Mucosa of rectum (tissue), 2 donors: ENCODE measurements at regions not wholly inside any gene's neighbourhood (a gene's known extent, or its start where the extent isn't known, plus 50 kb on each side); places are given as distances from the start of the nearest gene placed in this dataset.
"Not testable (repeated sequence)": the region's sequence is repeated elsewhere in the genome, so short reads cannot be mapped to it uniquely, and the experiment has no call there.

ENCODE experiments used
- H3K27ac ChIP-seq, 2 donors: one replicate each; pipeline ENCODE4 v1.7.0; 2013; ENCODE audit warnings: inconsistent platforms in 2 of 2, low read depth in 2 of 2, low read length in 2 of 2
- H3K27me3 ChIP-seq, 2 donors: one replicate each; pipeline ENCODE4 v1.7.0; 2013; ENCODE audit warnings: low read length in 2 of 2; ENCODE audit not compliant: control insufficient read depth in 2 of 2, insufficient read depth in 2 of 2
- H3K36me3 ChIP-seq, 2 donors: one replicate each; pipeline ENCODE4 v1.7.0; 2013; ENCODE audit warnings: low read length in 2 of 2; ENCODE audit not compliant: control insufficient read depth in 2 of 2, insufficient read depth in 2 of 2
- H3K4me1 ChIP-seq, 2 donors: one replicate each; pipeline ENCODE4 v1.7.0; 2013; ENCODE audit warnings: low read length in 2 of 2, mild to moderate bottlenecking in 1 of 2; ENCODE audit not compliant: control insufficient read depth in 2 of 2, insufficient read depth in 2 of 2
- H3K4me3 ChIP-seq, 2 donors: one replicate each; pipeline ENCODE4 v1.7.0; 2013; ENCODE audit warnings: low read length in 2 of 2
- H3K9ac ChIP-seq, 2 donors: one replicate each; pipeline ENCODE4 v1.7.0; 2013; ENCODE audit warnings: low read length in 2 of 2, low read depth in 1 of 2, mild to moderate bottlenecking in 1 of 2
- H3K9me3 ChIP-seq, 2 donors: one replicate each; pipeline ENCODE4 v1.7.0; 2013; ENCODE audit warnings: low read length in 2 of 2; ENCODE audit not compliant: control insufficient read depth in 2 of 2
- donor health status: healthy.
- donor health status: Normal muscosa, but diverticular disease.

- not testable (repeated sequence) for H3K27ac ChIP-seq, H3K36me3 ChIP-seq, H3K9ac ChIP-seq, H3K9me3 ChIP-seq, H3K4me3 ChIP-seq, H3K27me3 ChIP-seq, H3K4me1 ChIP-seq
These were observed 526.1 kb downstream of the DTWD2 start for GRCh38 chr5:118462276-118462675.

GRCh38 chr5:118461436-118461835 is 526.9 kb downstream of the DTWD2 start:
- Histone ChIP-seq H3K36me3 (no peaks in the 10 kb centered on the region), H3K27me3 (no peaks in the 10 kb centered on the region), H3K9ac (no peak overlapping the region), H3K9me3 (no peaks in the 10 kb centered on the region), H3K27ac (no peak overlapping the region), H3K4me3 (no peak overlapping the region), H3K4me1 (no peaks in the 10 kb centered on the region)

- H3K36me3 ChIP-seq, result no peaks in the 10 kb centered on the region
- no peak overlapping the region for H3K9ac ChIP-seq
- no peaks in the 10 kb centered on the region for H3K27me3 ChIP-seq
- no peaks in the 10 kb centered on the region for H3K9me3 ChIP-seq
- H3K4me3 ChIP-seq, result no peak overlapping the region
- no peak overlapping the region for H3K27ac ChIP-seq
- H3K4me1 ChIP-seq, result no peaks in the 10 kb centered on the region
These were observed 528.9 kb downstream of the DTWD2 start for GRCh38 chr5:118459490-118459889.

GRCh38 chr5:118456085-118456484 is 532.3 kb downstream of the DTWD2 start:
- no peaks in the 10 kb centered on the region for H3K36me3 ChIP-seq
- no peaks in the 10 kb centered on the region for H3K27me3 ChIP-seq
- H3K4me1 ChIP-seq, result no peaks in the 10 kb centered on the region
- no peaks in the 10 kb centered on the region for H3K9me3 ChIP-seq
- H3K9ac ChIP-seq, result no peak overlapping the region
- H3K27ac ChIP-seq, result no peak overlapping the region
- no peak overlapping the region for H3K4me3 ChIP-seq

- no peaks in the 10 kb centered on the region for H3K36me3 ChIP-seq
These were observed 536.6 kb downstream of the DTWD2 start for GRCh38 chr5:118451697-118452247.

GRCh38 chr5:118450554-118451332 is 537.6 kb downstream of the DTWD2 start:
- H3K36me3 ChIP-seq, result no peaks in the 10 kb centered on the region
- H3K27me3 ChIP-seq, result no peaks in the 10 kb centered on the region
- H3K4me3 ChIP-seq, result no peak overlapping the region
- no peaks in the 10 kb centered on the region for H3K4me1 ChIP-seq
- no peaks in the 10 kb centered on the region for H3K9me3 ChIP-seq
- H3K9ac ChIP-seq, result no peak overlapping the region
- H3K27ac ChIP-seq, result no peak overlapping the region

More at GRCh38 chr5:118451697-118452247, 536.6 kb downstream of the DTWD2 start:
- H3K4me1 ChIP-seq, result no peaks in the 10 kb centered on the region
- H3K9me3 ChIP-seq, result no peaks in the 10 kb centered on the region
- no peak overlapping the region for H3K4me3 ChIP-seq
- no peak overlapping the region for H3K9ac ChIP-seq
- no peak overlapping the region for H3K27ac ChIP-seq
- no peaks in the 10 kb centered on the region for H3K27me3 ChIP-seq

- Histone ChIP-seq H3K4me1 (no peaks in the 10 kb centered on the region), H3K9ac (no peak overlapping the region), H3K9me3 (no peaks in the 10 kb centered on the region), H3K27ac (no peak overlapping the region), H3K4me3 (no peak overlapping the region), H3K27me3 (no peaks in the 10 kb centered on the region), H3K36me3 (no peaks in the 10 kb centered on the region)
These were observed 541.0 kb downstream of the DTWD2 start for GRCh38 chr5:118447350-118447749.

GRCh38 chr5:118441956-118442355 is 546.4 kb downstream of the DTWD2 start:
- Histone ChIP-seq H3K27ac (no peak overlapping the region), H3K4me3 (no peak overlapping the region), H3K4me1 (no peaks in the 10 kb centered on the region), H3K36me3 (no peaks in the 10 kb centered on the region), H3K27me3 (no peaks in the 10 kb centered on the region), H3K9me3 (no peaks in the 10 kb centered on the region), H3K9ac (no peak overlapping the region)

- Histone ChIP-seq H3K9ac (no peak overlapping the region), H3K4me1 (no peaks in the 10 kb centered on the region), H3K27ac (no peak overlapping the region), H3K27me3 (no peaks in the 10 kb centered on the region), H3K36me3 (no peaks in the 10 kb centered on the region), H3K4me3 (no peak overlapping the region), H3K9me3 (no peaks in the 10 kb centered on the region)
These were observed 547.3 kb downstream of the DTWD2 start for GRCh38 chr5:118441034-118441433.

- H3K4me3 ChIP-seq, result no peak overlapping the region
- no peaks in the 10 kb centered on the region for H3K27me3 ChIP-seq
- H3K9ac ChIP-seq, result no peak overlapping the region
- H3K9me3 ChIP-seq, result no peaks in the 10 kb centered on the region
- no peaks in the 10 kb centered on the region for H3K4me1 ChIP-seq
- no peak overlapping the region for H3K27ac ChIP-seq
- H3K36me3 ChIP-seq, result no peaks in the 10 kb centered on the region
These were observed 547.9 kb downstream of the DTWD2 start for GRCh38 chr5:118440496-118440895.
